ENCODE measurements at regions not wholly inside any gene's neighbourhood (a gene's known extent, or its start where the extent isn't known, plus 50 kb on each side); places are given as distances from the start of the nearest gene placed in this dataset.
A peak's percentile ranks its signal among the peaks of the same experiment; 100 is the strongest.

GRCh38 chr18:60040971-60041370, 141.2 kb downstream of the PMAIP1 start:
- Histone ChIP-seq H3K18ac (ENCODE audit: low read depth in 1 of 2, low read length in 2 of 2) (no peak overlapping the region), H2BK120ac (ENCODE audit: low read depth, low read length) (no peak overlapping the region), H4K8ac (ENCODE audit: low read length) (no peak overlapping the region), H3K9ac (ENCODE audit: low read length) (no peak overlapping the region), H3K4me1 (ENCODE audit: control insufficient read depth, insufficient read depth, low read depth, low read length) (peaks cover 2% of the 10 kb centered on the region), H3K4ac (ENCODE audit: low read depth in 1 of 2, low read length in 2 of 2) (no peak overlapping the region), H2BK15ac (ENCODE audit: low read depth, poor library complexity, severe bottlenecking) (no peak overlapping the region), H2BK5ac (ENCODE audit: low read depth, low read length, poor library complexity, severe bottlenecking) (no peak overlapping the region), H2AFZ (ENCODE audit: low read depth, low read length) (no peak overlapping the region), H3K9me3 (ENCODE audit: control insufficient read depth, low read length) (no peaks in the 10 kb centered on the region), H4K91ac (ENCODE audit: low read length) (no peak overlapping the region), H2BK12ac (ENCODE audit: low read length in 2 of 2) (no peak overlapping the region), H3K4me3 (ENCODE audit: insufficient read depth in 1 of 2, low read depth in 1 of 2, low read length in 2 of 2) (no peak overlapping the region), H3K14ac (ENCODE audit: low read length in 2 of 2) (no peak overlapping the region), H3K27me3 (ENCODE audit: control insufficient read depth in 1 of 2, insufficient read depth in 1 of 2, low read length in 2 of 2) (no peaks in the 10 kb centered on the region), H3K4me2 (ENCODE audit: low read length, poor library complexity, severe bottlenecking) (no peak overlapping the region), H3K36me3 (ENCODE audit: control insufficient read depth in 1 of 2, insufficient read depth in 2 of 2, low read depth in 1 of 2, low read length in 2 of 2) (no peaks in the 10 kb centered on the region), H3K23ac (ENCODE audit: low read length in 2 of 2) (no peak overlapping the region), H3K27ac (ENCODE audit: low read length, poor library complexity, severe bottlenecking) (no peak overlapping the region), H3K79me1 (replicated peaks; ENCODE audit: low read length, poor library complexity, severe bottlenecking) (no peaks in the 10 kb centered on the region), H2AK5ac (ENCODE audit: low read length, severe bottlenecking) (no peak overlapping the region)
- WGBS, result 56% methylated on average over 1 of the region's 1 CpG
- no peak for DNase-seq

GRCh38 chr18:60038731-60039130, 138.9 kb downstream of the PMAIP1 start:
- no peak for DNase-seq
- no peak overlapping the region for H2AK5ac ChIP-seq (ENCODE audit: low read length, severe bottlenecking)
- no peak overlapping the region for H4K91ac ChIP-seq (ENCODE audit: low read length)
- H3K4me3 ChIP-seq (ENCODE audit: insufficient read depth in 1 of 2, low read depth in 1 of 2, low read length in 2 of 2), result no peak overlapping the region
- H2BK15ac ChIP-seq (ENCODE audit: low read depth, poor library complexity, severe bottlenecking), result no peak overlapping the region
- H3K79me1 ChIP-seq (replicated peaks; ENCODE audit: low read length, poor library complexity, severe bottlenecking), result no peaks in the 10 kb centered on the region
- H3K27ac ChIP-seq (ENCODE audit: low read length, poor library complexity, severe bottlenecking), result no peak overlapping the region
- no peak overlapping the region for H3K4me2 ChIP-seq (ENCODE audit: low read length, poor library complexity, severe bottlenecking)
- H3K14ac ChIP-seq (ENCODE audit: low read length in 2 of 2), result no peak overlapping the region
- no peak overlapping the region for H3K18ac ChIP-seq (ENCODE audit: low read depth in 1 of 2, low read length in 2 of 2)
- H3K36me3 ChIP-seq (ENCODE audit: control insufficient read depth in 1 of 2, insufficient read depth in 2 of 2, low read depth in 1 of 2, low read length in 2 of 2), result no peaks in the 10 kb centered on the region
- H2AFZ ChIP-seq (ENCODE audit: low read depth, low read length), result no peak overlapping the region
- no peak overlapping the region for H3K23ac ChIP-seq (ENCODE audit: low read length in 2 of 2)
- peak overlapping the region; percentile 34 for H2BK120ac ChIP-seq (ENCODE audit: low read depth, low read length)
- H3K9ac ChIP-seq (ENCODE audit: low read length), result no peak overlapping the region
- H3K27me3 ChIP-seq (ENCODE audit: control insufficient read depth in 1 of 2, insufficient read depth in 1 of 2, low read length in 2 of 2), result no peaks in the 10 kb centered on the region
- H2BK5ac ChIP-seq (ENCODE audit: low read depth, low read length, poor library complexity, severe bottlenecking), result no peak overlapping the region
- no peak overlapping the region for H2BK12ac ChIP-seq (ENCODE audit: low read length in 2 of 2)
- H3K4me1 ChIP-seq (ENCODE audit: control insufficient read depth, insufficient read depth, low read depth, low read length), result no peaks in the 10 kb centered on the region
- H4K8ac ChIP-seq (ENCODE audit: low read length), result no peak overlapping the region
- H3K9me3 ChIP-seq (ENCODE audit: control insufficient read depth, low read length), result no peaks in the 10 kb centered on the region
- no peak overlapping the region for H3K4ac ChIP-seq (ENCODE audit: low read depth in 1 of 2, low read length in 2 of 2)

GRCh38 chr18:60027397-60027796, 127.6 kb downstream of the PMAIP1 start:
- WGBS, result 100% methylated on average over 1 of the region's 2 CpGs
- H2BK120ac ChIP-seq (ENCODE audit: low read depth, low read length), result no peak overlapping the region
- no peak overlapping the region for H2AFZ ChIP-seq (ENCODE audit: low read depth, low read length)
- H3K9ac ChIP-seq (ENCODE audit: low read length), result no peak overlapping the region
- no peak overlapping the region for H3K14ac ChIP-seq (ENCODE audit: low read length in 2 of 2)
- H3K27me3 ChIP-seq (ENCODE audit: control insufficient read depth in 1 of 2, insufficient read depth in 1 of 2, low read length in 2 of 2), result no peaks in the 10 kb centered on the region
- H2BK15ac ChIP-seq (ENCODE audit: low read depth, poor library complexity, severe bottlenecking), result no peak overlapping the region
- no peak overlapping the region for H4K91ac ChIP-seq (ENCODE audit: low read length)
- no peak overlapping the region for H2BK5ac ChIP-seq (ENCODE audit: low read depth, low read length, poor library complexity, severe bottlenecking)
- H3K4me1 ChIP-seq (ENCODE audit: control insufficient read depth, insufficient read depth, low read depth, low read length), result no peaks in the 10 kb centered on the region
- no peak overlapping the region for H3K4me2 ChIP-seq (ENCODE audit: low read length, poor library complexity, severe bottlenecking)
- no peaks in the 10 kb centered on the region for H3K9me3 ChIP-seq (ENCODE audit: control insufficient read depth, low read length)
- no peaks in the 10 kb centered on the region for H3K36me3 ChIP-seq (ENCODE audit: control insufficient read depth in 1 of 2, insufficient read depth in 2 of 2, low read depth in 1 of 2, low read length in 2 of 2)
- H3K23ac ChIP-seq (ENCODE audit: low read length in 2 of 2), result no peak overlapping the region
- no peak overlapping the region for H2BK12ac ChIP-seq (ENCODE audit: low read length in 2 of 2)
- no peak overlapping the region for H3K27ac ChIP-seq (ENCODE audit: low read length, poor library complexity, severe bottlenecking)
- H2AK5ac ChIP-seq (ENCODE audit: low read length, severe bottlenecking), result no peak overlapping the region
- no peak for DNase-seq
- H3K18ac ChIP-seq (ENCODE audit: low read depth in 1 of 2, low read length in 2 of 2), result no peak overlapping the region
- no peak overlapping the region for H3K4me3 ChIP-seq (ENCODE audit: insufficient read depth in 1 of 2, low read depth in 1 of 2, low read length in 2 of 2)
- no peak overlapping the region for H4K8ac ChIP-seq (ENCODE audit: low read length)
- H3K79me1 ChIP-seq (replicated peaks; ENCODE audit: low read length, poor library complexity, severe bottlenecking), result no peaks in the 10 kb centered on the region
- H3K4ac ChIP-seq (ENCODE audit: low read depth in 1 of 2, low read length in 2 of 2), result no peak overlapping the region

- H2AK5ac ChIP-seq (ENCODE audit: low read length, severe bottlenecking), result no peak overlapping the region
- no peak overlapping the region for H3K4me3 ChIP-seq (ENCODE audit: insufficient read depth in 1 of 2, low read depth in 1 of 2, low read length in 2 of 2)
- no peak overlapping the region for H4K8ac ChIP-seq (ENCODE audit: low read length)
- H3K4me1 ChIP-seq (ENCODE audit: control insufficient read depth, insufficient read depth, low read depth, low read length), result peaks cover 4% of the 10 kb centered on the region
- H3K4ac ChIP-seq (ENCODE audit: low read depth in 1 of 2, low read length in 2 of 2), result no peak overlapping the region
- H2BK5ac ChIP-seq (ENCODE audit: low read depth, low read length, poor library complexity, severe bottlenecking), result no peak overlapping the region
- peak; percentile 71 for DNase-seq
- H3K18ac ChIP-seq (ENCODE audit: low read depth in 1 of 2, low read length in 2 of 2), result no peak overlapping the region
- H2BK12ac ChIP-seq (ENCODE audit: low read length in 2 of 2), result no peak overlapping the region
- no peak overlapping the region for H2AFZ ChIP-seq (ENCODE audit: low read depth, low read length)
- no peaks in the 10 kb centered on the region for H3K27me3 ChIP-seq (ENCODE audit: control insufficient read depth in 1 of 2, insufficient read depth in 1 of 2, low read length in 2 of 2)
- no peak overlapping the region for H3K9ac ChIP-seq (ENCODE audit: low read length)
- no peak overlapping the region for H3K4me2 ChIP-seq (ENCODE audit: low read length, poor library complexity, severe bottlenecking)
- no peak overlapping the region for H3K27ac ChIP-seq (ENCODE audit: low read length, poor library complexity, severe bottlenecking)
- H3K9me3 ChIP-seq (ENCODE audit: control insufficient read depth, low read length), result no peaks in the 10 kb centered on the region
- H3K79me1 ChIP-seq (replicated peaks; ENCODE audit: low read length, poor library complexity, severe bottlenecking), result no peaks in the 10 kb centered on the region
- H4K91ac ChIP-seq (ENCODE audit: low read length), result no peak overlapping the region
- no peaks in the 10 kb centered on the region for H3K36me3 ChIP-seq (ENCODE audit: control insufficient read depth in 1 of 2, insufficient read depth in 2 of 2, low read depth in 1 of 2, low read length in 2 of 2)
- H2BK120ac ChIP-seq (ENCODE audit: low read depth, low read length), result no peak overlapping the region
- no peak overlapping the region for H3K14ac ChIP-seq (ENCODE audit: low read length in 2 of 2)
- H3K23ac ChIP-seq (ENCODE audit: low read length in 2 of 2), result no peak overlapping the region
- no peak overlapping the region for H2BK15ac ChIP-seq (ENCODE audit: low read depth, poor library complexity, severe bottlenecking)
Measured at GRCh38 chr18:60024857-60025256, 125.1 kb downstream of the PMAIP1 start.

Measured in mesenchymal stem cell (in vitro differentiated cells and primary cell).